ENCODE measurements at regions not wholly inside any gene's neighbourhood (a gene's known extent, or its start where the extent isn't known, plus 50 kb on each side); places are given as distances from the start of the nearest gene placed in this dataset.
"Not testable (repeated sequence)": the region's sequence is repeated elsewhere in the genome, so short reads cannot be mapped to it uniquely, and the experiment has no call there.

- ChIA-PET CTCF (no interaction called here), POLR2A (no interaction called here)
Measured at GRCh38 chr3:28615071-28615470, 266.4 kb upstream of the AZI2 start.

DNA sequence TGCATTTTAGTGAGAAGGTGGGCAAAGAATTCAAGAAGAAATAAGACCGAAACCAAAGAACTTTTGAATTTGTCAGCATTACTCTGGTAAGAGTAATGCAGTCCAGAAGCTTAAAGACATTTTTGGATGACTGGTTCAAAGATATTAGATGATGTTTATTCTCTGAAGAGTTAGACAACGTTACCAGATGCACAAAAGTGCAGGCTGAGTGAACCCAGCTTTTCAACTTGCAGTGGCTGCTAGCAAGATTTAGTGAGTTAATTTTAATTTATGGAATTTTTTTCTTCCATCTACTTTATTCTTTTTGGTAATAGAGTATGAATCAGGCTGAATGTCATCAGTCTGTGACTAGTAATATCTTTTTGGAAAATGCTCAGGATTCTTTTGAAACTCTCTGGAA is 267.3 kb upstream of the AZI2 start:
- POLR2A ChIA-PET = no interaction called here
- CTCF ChIA-PET = interaction anchor here (1.6 kb wide), 1 partner anchor 52 kb away, joined by 6 read pairs; no protein-coding TSS in a partner anchor
- H3K27ac ChIP-seq (ENCODE audit: low read depth, low read length) = no peak overlapping the region
- H3K27me3 ChIP-seq (ENCODE audit: control insufficient read depth, insufficient read depth, low read length) = no peaks in the 10 kb centered on the region
- H3K9me3 ChIP-seq (ENCODE audit: control insufficient read depth, insufficient read depth, low read length) = no peaks in the 10 kb centered on the region
- DNase-seq (ENCODE audit: low read depth, low spot score) = no peak
- H3K4me3 ChIP-seq (ENCODE audit: low read depth, low read length) = no peak overlapping the region
- TF ChIP-seq CTCF (IDR thresholded peaks at IDR 0.05; ENCODE audit: low read depth, low read length) = no peak

More at GRCh38 chr3:28615071-28615470, 266.4 kb upstream of the AZI2 start:
- Histone ChIP-seq H3K27ac (ENCODE audit: low read depth, low read length) (no peak overlapping the region), H3K27me3 (ENCODE audit: control insufficient read depth, insufficient read depth, low read length) (no peaks in the 10 kb centered on the region), H3K9me3 (ENCODE audit: control insufficient read depth, insufficient read depth, low read length) (no peaks in the 10 kb centered on the region), H3K4me3 (ENCODE audit: low read depth, low read length) (no peak overlapping the region)
- DNase-seq (ENCODE audit: low read depth, low spot score) = no peak
- TF ChIP-seq CTCF (IDR thresholded peaks at IDR 0.05; ENCODE audit: low read depth, low read length) = no peak

DNA sequence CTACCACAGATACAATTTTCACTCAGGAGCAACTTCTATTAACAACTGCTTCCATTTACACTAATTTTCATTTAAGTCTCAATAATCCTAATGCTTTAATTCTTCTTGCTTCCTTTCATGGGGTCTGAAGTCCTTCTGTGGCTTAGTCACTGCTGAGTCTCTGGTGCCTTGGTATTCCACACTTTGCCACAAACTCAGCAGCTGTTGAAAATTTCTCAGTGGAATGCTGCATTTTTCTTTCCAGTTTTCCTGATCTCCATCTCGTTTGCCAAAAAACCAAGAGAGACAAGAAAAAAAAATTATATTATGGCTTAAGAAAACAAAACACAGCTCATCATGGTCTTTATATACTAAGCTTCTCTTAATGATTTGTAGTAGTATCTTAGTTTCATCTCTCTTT is 269.2 kb upstream of the AZI2 start:
- Histone ChIP-seq H3K9me3 (ENCODE audit: control insufficient read depth, insufficient read depth, low read length) (no peaks in the 10 kb centered on the region), H3K4me3 (ENCODE audit: low read depth, low read length) (no peak overlapping the region), H3K27ac (ENCODE audit: low read depth, low read length) (no peak overlapping the region), H3K27me3 (ENCODE audit: control insufficient read depth, insufficient read depth, low read length) (no peaks in the 10 kb centered on the region)
- TF ChIP-seq CTCF (IDR thresholded peaks at IDR 0.05; ENCODE audit: low read depth, low read length) = no peak
- ChIA-PET POLR2A (no interaction called here), CTCF (no interaction called here)
- DNase-seq (ENCODE audit: low read depth, low spot score) = no peak

DNA sequence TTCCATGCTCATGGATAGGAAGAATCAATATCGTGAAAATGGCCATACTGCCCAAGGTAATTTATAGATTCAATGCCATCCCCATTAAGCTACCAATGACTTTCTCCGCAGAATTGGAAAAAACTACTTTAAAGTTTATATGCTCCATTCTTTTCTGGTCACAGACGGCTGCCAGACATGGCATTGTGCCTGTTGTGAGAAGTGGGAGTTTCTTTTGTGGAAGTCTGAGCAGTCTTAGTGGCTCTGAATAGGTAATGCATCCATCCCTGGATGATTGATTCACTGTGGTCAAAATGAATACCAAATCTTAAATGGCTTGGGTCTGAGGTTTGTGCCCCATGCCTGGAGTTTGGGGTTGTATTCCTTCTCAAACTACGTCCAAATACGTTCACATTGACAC is 274.5 kb upstream of the AZI2 start:
- POLR2A ChIA-PET = no interaction called here
- no peak for TF ChIP-seq CTCF (IDR thresholded peaks at IDR 0.05; ENCODE audit: low read depth, low read length)
- H3K27ac ChIP-seq (ENCODE audit: low read depth, low read length) = no peak overlapping the region
- DNase-seq (ENCODE audit: low read depth, low spot score) = no peak
- no peaks in the 10 kb centered on the region for H3K9me3 ChIP-seq (ENCODE audit: control insufficient read depth, insufficient read depth, low read length)
- no peaks in the 10 kb centered on the region for H3K27me3 ChIP-seq (ENCODE audit: control insufficient read depth, insufficient read depth, low read length)
- no peak overlapping the region for H3K4me3 ChIP-seq (ENCODE audit: low read depth, low read length)
- CTCF ChIA-PET = no interaction called here

DNA sequence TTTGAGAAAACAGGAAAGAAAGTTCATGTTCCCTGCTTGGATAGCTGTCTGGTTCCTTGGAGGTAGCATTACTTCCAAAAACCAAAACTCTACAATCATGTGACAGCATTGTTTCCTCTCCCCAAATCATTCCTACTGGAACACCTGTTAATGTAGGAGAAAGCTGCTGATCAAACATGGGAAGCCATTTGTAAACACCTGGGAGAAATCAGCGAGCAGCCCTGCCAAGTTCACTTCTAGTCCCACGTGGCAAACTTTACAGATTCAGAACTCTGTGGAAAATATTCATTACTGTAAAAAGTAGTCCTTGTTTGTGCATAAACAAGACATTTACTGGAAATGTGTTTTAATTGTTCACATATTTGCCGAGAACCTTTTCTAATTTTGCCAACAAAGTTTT is 275.5 kb upstream of the AZI2 start:
- ChIA-PET CTCF (no interaction called here), POLR2A (no interaction called here)
- TF ChIP-seq CTCF (IDR thresholded peaks at IDR 0.05; ENCODE audit: low read depth, low read length) = no peak
- DNase-seq (ENCODE audit: low read depth, low spot score) = no peak
- Histone ChIP-seq H3K4me3 (ENCODE audit: low read depth, low read length) (no peak overlapping the region), H3K27ac (ENCODE audit: low read depth, low read length) (no peak overlapping the region), H3K27me3 (ENCODE audit: control insufficient read depth, insufficient read depth, low read length) (no peaks in the 10 kb centered on the region), H3K9me3 (ENCODE audit: control insufficient read depth, insufficient read depth, low read length) (no peaks in the 10 kb centered on the region)

- POLR2A ChIA-PET; H3K27me3 ChIP-seq (ENCODE audit: control insufficient read depth, insufficient read depth, low read length); H3K4me3 ChIP-seq (ENCODE audit: low read depth, low read length); CTCF ChIA-PET; H3K27ac ChIP-seq (ENCODE audit: low read depth, low read length); H3K9me3 ChIP-seq (ENCODE audit: control insufficient read depth, insufficient read depth, low read length); DNase-seq (ENCODE audit: low read depth, low spot score): not testable (repeated sequence)
Measured at GRCh38 chr3:28627843-28628242, 279.2 kb upstream of the AZI2 start.
